BE2C (cell line): ENCODE measurements at regions not wholly inside any gene's neighbourhood (a gene's known extent, or its start where the extent isn't known, plus 50 kb on each side); places are given as distances from the start of the nearest gene placed in this dataset.

ENCODE experiments used
- DNase-seq: peaks from one replicate; pipeline ENCODE4 v3.0.0-alpha.2; 2020
- H3K27me3 ChIP-seq: fragments of 250-450 bp; sonication (Bioruptor Pico); 2 replicates; pipeline ENCODE4 v1.5.1; 2020; ENCODE audit warnings: mild to moderate bottlenecking
- H3K36me3 ChIP-seq: fragments of 250-450 bp; sonication (Bioruptor Pico); 2 replicates; pipeline ENCODE4 v1.5.1; 2020; ENCODE audit warnings: mild to moderate bottlenecking
- H3K4me1 ChIP-seq: fragments of 250-450 bp; sonication (Bioruptor Pico); 2 replicates; pipeline ENCODE4 v1.5.1; 2020
- H3K4me3 ChIP-seq: 2 replicates; pipeline ENCODE4 v1.5.1; 2011; ENCODE audit warnings: low read depth, low read length
- H3K9me3 ChIP-seq: fragments of 250-450 bp; sonication (Bioruptor Pico); 2 replicates; pipeline ENCODE4 v1.5.1; 2020
- CTCF ChIP-seq: IDR thresholded peaks from 2 replicates; pipeline ENCODE4 v1.5.1; 2012; ENCODE audit warnings: mild to moderate bottlenecking, low read depth, low read length

GRCh38 chr2:155157065-155157464 lies 458.6 kb downstream of the KCNJ3 start:
- H3K4me1 ChIP-seq = no peaks in the 10 kb centered on the region
- H3K9me3 ChIP-seq = no peaks in the 10 kb centered on the region
- TF ChIP-seq CTCF = no peak
- H3K27me3 ChIP-seq = no peaks in the 10 kb centered on the region
- no peaks in the 10 kb centered on the region for H3K36me3 ChIP-seq
- H3K4me3 ChIP-seq = no peak overlapping the region
- DNase-seq = no peak

DNA sequence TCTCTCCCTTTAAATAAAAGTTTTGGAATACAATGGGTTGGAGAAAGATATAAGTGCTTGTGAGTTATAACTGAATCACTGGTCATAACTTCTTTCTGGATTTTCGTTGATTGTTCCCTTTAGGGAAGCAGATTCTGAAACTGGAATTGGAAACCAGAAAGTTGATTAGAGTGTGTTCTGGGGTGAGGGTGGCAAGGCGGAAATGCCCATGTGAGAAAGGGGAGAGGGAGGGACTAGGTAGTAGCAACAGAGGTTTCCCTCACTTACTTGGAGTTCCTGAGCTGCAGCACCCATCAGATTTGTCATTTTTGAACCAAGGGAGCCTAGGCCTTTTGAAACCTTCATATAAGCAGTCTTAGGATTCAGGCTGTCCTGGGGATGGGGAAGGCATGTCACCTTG lies 453.4 kb downstream of the KCNJ3 start:
- H3K27me3 ChIP-seq = no peaks in the 10 kb centered on the region
- no peaks in the 10 kb centered on the region for H3K4me1 ChIP-seq
- TF ChIP-seq CTCF = no peak
- no peaks in the 10 kb centered on the region for H3K9me3 ChIP-seq
- H3K36me3 ChIP-seq = no peaks in the 10 kb centered on the region
- DNase-seq = no peak
- H3K4me3 ChIP-seq = no peak overlapping the region

GRCh38 chr2:155151472-155151871 lies 453.0 kb downstream of the KCNJ3 start:
- no peak for TF ChIP-seq CTCF
- Histone ChIP-seq H3K36me3 (no peaks in the 10 kb centered on the region), H3K9me3 (no peaks in the 10 kb centered on the region), H3K27me3 (no peaks in the 10 kb centered on the region), H3K4me1 (no peaks in the 10 kb centered on the region), H3K4me3 (no peak overlapping the region)
- no peak for DNase-seq

GRCh38 chr2:155145758-155146229 lies 447.3 kb downstream of the KCNJ3 start:
- no peak for DNase-seq
- H3K4me3 ChIP-seq = no peak overlapping the region

GRCh38 chr2:155141418-155141817 lies 442.9 kb downstream of the KCNJ3 start:
- no peak for TF ChIP-seq CTCF
- Histone ChIP-seq H3K9me3 (no peaks in the 10 kb centered on the region), H3K4me3 (no peak overlapping the region), H3K4me1 (no peaks in the 10 kb centered on the region), H3K27me3 (no peaks in the 10 kb centered on the region), H3K36me3 (no peaks in the 10 kb centered on the region)
- DNase-seq = no peak

More at GRCh38 chr2:155145758-155146229, 447.3 kb downstream of the KCNJ3 start:
- Histone ChIP-seq H3K4me1 (no peaks in the 10 kb centered on the region), H3K27me3 (no peaks in the 10 kb centered on the region), H3K9me3 (no peaks in the 10 kb centered on the region), H3K36me3 (no peaks in the 10 kb centered on the region)
- TF ChIP-seq CTCF = no peak

- no peak overlapping the region for H3K4me3 ChIP-seq
- H3K4me1 ChIP-seq = no peaks in the 10 kb centered on the region
- no peaks in the 10 kb centered on the region for H3K27me3 ChIP-seq
- H3K36me3 ChIP-seq = no peaks in the 10 kb centered on the region
- H3K9me3 ChIP-seq = no peaks in the 10 kb centered on the region
- TF ChIP-seq CTCF = no peak
- no peak for DNase-seq
Measured at GRCh38 chr2:155125585-155126230, 427.2 kb downstream of the KCNJ3 start.
